GM18505 (cell line): ENCODE measurements at regions not wholly inside any gene's neighbourhood (a gene's known extent, or its start where the extent isn't known, plus 50 kb on each side); places are given as distances from the start of the nearest gene placed in this dataset.
"Not testable (repeated sequence)": the region's sequence is repeated elsewhere in the genome, so short reads cannot be mapped to it uniquely, and the experiment has no call there.

Experiments used
- ATAC-seq: cut with Tn5 transposase; IDR thresholded peaks from one replicate; pipeline ENCODE4 v1.9.1; 2021; ENCODE audit not compliant: unreplicated experiment
- POLR2A ChIP-seq: IDR thresholded peaks from 4 replicates; pipeline ENCODE4 v1.6.1; 2011; ENCODE audit warnings: borderline replicate concordance; ENCODE audit not compliant: insufficient read depth, insufficient read length; ENCODE audit errors: extremely low read depth

- no peak for TF ChIP-seq POLR2A
Observed at GRCh38 chr6:6434723-6435122, 114.3 kb upstream of the F13A1 start.

GRCh38 chr6:6436366-6436765 lies 115.9 kb upstream of the F13A1 start:
- no peak for ATAC-seq
- no peak for TF ChIP-seq POLR2A

More at GRCh38 chr6:6434723-6435122, 114.3 kb upstream of the F13A1 start:
- no peak for ATAC-seq

- TF ChIP-seq POLR2A = no peak
- no peak for ATAC-seq
Observed at GRCh38 chr6:6436946-6437345, 116.5 kb upstream of the F13A1 start.

DNA sequence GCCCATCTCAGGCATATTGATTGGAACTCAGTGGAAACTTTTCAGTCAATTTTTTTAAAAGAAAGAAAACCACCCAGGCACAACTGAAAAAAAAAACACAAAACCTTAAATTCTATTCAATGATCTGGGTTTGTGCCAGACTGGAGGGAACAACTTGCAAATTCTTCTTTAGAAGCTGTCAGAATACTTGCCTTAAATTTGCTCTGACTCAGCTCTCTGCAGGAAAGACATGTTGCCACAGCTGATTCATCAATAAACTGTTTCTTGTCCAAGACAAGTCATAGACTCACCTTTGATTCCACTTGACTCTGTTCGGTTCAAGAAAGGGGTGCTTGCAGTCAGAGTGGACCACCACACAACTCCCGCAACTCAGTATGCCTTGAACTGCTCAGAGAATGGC lies 117.8 kb upstream of the F13A1 start:
- ATAC-seq = no peak
- TF ChIP-seq POLR2A = no peak

DNA sequence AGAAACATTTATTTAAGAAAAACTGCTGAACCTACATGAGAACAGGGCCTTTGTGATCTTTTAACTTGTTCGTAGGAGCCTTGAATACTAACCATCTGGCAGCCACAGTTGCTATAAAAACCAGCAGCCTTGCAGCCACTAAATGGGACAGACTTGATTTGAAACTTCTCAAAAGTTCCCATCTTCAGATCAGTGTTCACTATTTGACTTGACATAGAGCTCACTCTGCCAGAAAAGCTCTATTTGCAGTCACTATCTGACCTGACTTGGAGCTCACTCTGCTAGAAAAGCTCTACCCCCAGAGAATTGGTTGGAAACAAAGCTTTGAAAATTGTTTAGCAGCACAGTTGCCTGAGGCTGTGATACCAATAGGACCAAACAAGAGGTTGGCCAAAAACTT lies 119.3 kb upstream of the F13A1 start:
- TF ChIP-seq POLR2A = no peak
- ATAC-seq = no peak

- TF ChIP-seq POLR2A = no peak
- no peak for ATAC-seq
Observed at GRCh38 chr6:6452002-6452401, 131.5 kb upstream of the F13A1 start.

DNA sequence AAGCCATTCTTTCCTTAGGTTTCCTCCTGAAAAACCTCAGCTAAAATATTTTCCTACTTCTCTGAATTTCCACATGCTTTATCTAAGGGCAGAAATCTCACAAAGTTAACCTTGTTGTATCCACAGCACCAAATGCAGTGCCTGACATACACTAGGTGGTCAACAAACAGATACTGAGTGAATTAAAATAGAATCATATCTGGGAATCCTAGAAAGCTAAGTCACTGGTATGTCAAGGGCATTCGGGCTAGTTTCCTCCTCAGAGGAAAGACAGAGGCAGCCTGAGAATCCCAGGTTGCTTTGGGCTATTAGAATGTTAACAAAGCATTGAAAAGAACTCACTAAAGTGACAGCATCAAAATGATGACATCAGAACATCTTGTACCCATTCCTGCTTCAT lies 132.7 kb upstream of the F13A1 start:
- TF ChIP-seq POLR2A = no peak
- ATAC-seq = no peak

DNA sequence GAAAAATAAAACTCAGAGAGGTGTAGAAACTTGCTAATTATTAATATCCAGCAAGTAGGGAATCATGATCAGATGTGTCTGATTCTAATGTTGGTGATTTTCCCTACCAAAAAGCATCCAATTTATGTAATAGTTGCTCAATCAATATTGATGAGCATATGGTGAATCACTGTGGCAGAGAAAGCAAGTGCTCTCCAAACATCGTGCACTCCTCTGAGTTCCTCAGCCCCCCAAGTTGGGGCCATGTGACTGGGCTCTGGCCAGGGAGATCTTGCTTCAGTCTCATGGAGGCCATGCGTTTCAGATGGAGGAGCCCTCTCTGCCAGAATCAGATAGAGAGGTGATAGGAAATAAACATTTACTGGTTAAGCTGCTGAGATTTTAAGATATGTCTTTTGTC lies 133.2 kb upstream of the LY86 start:
- TF ChIP-seq POLR2A = no peak
- no peak for ATAC-seq

DNA sequence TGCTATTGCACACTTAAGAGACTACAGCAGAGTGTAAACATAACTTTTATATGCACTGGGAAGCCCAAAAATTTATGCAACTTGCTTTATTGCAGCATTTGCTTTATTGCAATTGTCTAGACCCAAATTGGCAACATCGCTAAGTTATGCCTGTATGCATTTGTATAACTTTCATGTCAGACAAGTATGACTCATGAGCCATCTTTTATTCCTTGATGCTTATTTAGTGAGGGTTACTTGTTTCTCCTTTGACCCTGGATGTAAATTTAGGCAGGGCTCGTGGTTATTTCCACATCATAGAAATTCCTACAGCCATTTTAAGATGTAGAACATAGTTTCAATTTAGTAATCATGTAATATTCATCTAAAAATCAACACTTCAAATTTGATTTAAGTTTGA lies 130.3 kb upstream of the LY86 start:
- ATAC-seq = no peak
- TF ChIP-seq POLR2A = no peak

DNA sequence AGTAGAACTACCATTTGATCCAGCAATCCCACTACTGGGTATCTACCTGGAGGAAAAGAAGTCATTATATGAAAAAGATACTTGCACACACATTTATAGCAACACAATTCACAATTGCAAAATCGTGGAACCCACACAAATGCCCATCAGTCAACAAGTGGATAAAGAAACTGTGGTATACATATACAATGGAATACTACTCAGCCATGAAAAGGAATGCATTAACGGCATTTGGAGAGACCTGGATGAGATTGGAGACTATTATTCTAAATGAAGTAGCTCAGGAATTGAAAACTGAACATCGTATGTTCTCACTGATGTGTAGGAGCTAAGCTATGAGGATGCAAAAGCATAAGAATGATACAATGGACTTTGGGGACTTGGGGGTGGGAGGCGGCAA lies 128.6 kb upstream of the LY86 start:
- not testable (repeated sequence) for ATAC-seq

DNA sequence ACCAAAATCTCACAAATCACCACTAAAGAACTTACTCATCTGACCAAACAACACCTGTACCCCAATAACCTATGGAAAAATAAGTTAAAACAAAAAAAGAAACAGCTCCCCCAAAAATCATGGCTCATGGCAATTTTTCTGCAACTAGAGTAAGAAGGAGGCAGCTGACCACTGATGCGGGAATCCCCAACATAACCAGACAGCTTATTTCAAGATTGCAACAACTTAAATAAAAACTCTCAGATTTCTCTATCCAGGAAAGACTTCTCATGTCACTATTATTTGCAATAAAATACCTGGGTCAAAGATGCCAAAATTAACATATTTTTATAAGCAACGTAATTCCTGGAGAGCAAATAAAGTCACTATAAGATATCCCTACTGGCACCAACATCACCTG lies 128.1 kb upstream of the LY86 start:
- no peak for ATAC-seq
- no peak for TF ChIP-seq POLR2A

DNA sequence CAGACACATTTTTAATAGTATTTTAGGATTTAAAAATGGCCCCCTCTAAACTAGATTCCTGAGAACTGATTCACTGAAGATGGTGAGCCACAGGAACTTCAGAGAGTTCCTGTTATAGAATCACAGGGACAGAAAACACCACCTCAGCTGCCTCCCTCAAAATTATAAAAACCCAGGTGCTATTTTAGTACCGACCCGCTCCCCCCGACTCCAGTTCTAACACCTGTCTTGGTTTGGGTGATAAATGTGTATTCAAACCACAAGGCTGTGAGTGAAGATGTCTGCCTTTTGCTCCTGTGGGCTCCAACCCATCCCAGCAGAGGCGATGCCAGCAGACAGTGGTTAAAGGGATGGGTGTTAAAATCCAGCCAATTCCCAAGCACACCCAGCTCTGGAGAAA lies 127.4 kb upstream of the LY86 start:
- ATAC-seq = no peak
- TF ChIP-seq POLR2A = no peak

- no peak for ATAC-seq
Observed at GRCh38 chr6:6466967-6467761, 121.4 kb upstream of the LY86 start.

GRCh38 chr6:6469074-6469473 lies 119.4 kb upstream of the LY86 start:
- TF ChIP-seq POLR2A = no peak
- ATAC-seq = no peak

More at GRCh38 chr6:6466967-6467761, 121.4 kb upstream of the LY86 start:
- no peak for TF ChIP-seq POLR2A

GRCh38 chr6:6470123-6470522 lies 118.4 kb upstream of the LY86 start:
- ATAC-seq = no peak
- TF ChIP-seq POLR2A = no peak

- no peak for ATAC-seq
- no peak for TF ChIP-seq POLR2A
Observed at GRCh38 chr6:6471276-6471675, 117.2 kb upstream of the LY86 start.
